Inflammatory macrophage treated with lipopolysaccharide for 4 hours (primary cell): ENCODE measurements at regions not wholly inside any gene's neighbourhood (a gene's known extent, or its start where the extent isn't known, plus 50 kb on each side); places are given as distances from the start of the nearest gene placed in this dataset.
"Not testable (repeated sequence)": the region's sequence is repeated elsewhere in the genome, so short reads cannot be mapped to it uniquely, and the experiment has no call there.

Experiments used
- DNase-seq: peaks from one replicate; pipeline ENCODE4 v3.0.0-alpha.2; 2020

- no peak for DNase-seq
These were observed 56.3 kb upstream of the NCKAP5 start for GRCh38 chr2:133624551-133624950.

- no peak for DNase-seq
These were observed 59.5 kb upstream of the NCKAP5 start for GRCh38 chr2:133627741-133628140.

GRCh38 chr2:133633309-133633708, 65.0 kb upstream of the NCKAP5 start:
- no peak for DNase-seq

- DNase-seq: no peak
These were observed 65.7 kb upstream of the NCKAP5 start for GRCh38 chr2:133633881-133634409.

- DNase-seq: no peak
These were observed 66.9 kb upstream of the NCKAP5 start for GRCh38 chr2:133635131-133635530.

- DNase-seq: no peak
These were observed 68.0 kb upstream of the NCKAP5 start for GRCh38 chr2:133636287-133636686.

GRCh38 chr2:133640103-133640502, 71.8 kb upstream of the NCKAP5 start:
- DNase-seq: no peak

GRCh38 chr2:133641497-133641896, 73.2 kb upstream of the NCKAP5 start:
- no peak for DNase-seq

GRCh38 chr2:133641942-133642725, 73.9 kb upstream of the NCKAP5 start:
- no peak for DNase-seq

GRCh38 chr2:133642791-133643191, 74.5 kb upstream of the NCKAP5 start:
- DNase-seq: no peak

GRCh38 chr2:133643863-133644262, 75.6 kb upstream of the NCKAP5 start:
- DNase-seq: no peak

- DNase-seq: no peak
These were observed 76.6 kb upstream of the NCKAP5 start for GRCh38 chr2:133644846-133645245.

- not testable (repeated sequence) for DNase-seq
These were observed 79.1 kb upstream of the NCKAP5 start for GRCh38 chr2:133647386-133647785.

GRCh38 chr2:133651861-133652260, 83.6 kb upstream of the NCKAP5 start:
- DNase-seq: no peak

- no peak for DNase-seq
These were observed 84.1 kb upstream of the NCKAP5 start for GRCh38 chr2:133652398-133652797.

- DNase-seq: no peak
These were observed 84.8 kb upstream of the NCKAP5 start for GRCh38 chr2:133653056-133653455.

- peak; percentile 13 for DNase-seq
These were observed 86.7 kb upstream of the NCKAP5 start for GRCh38 chr2:133654949-133655348.

- DNase-seq: no peak
These were observed 87.3 kb upstream of the NCKAP5 start for GRCh38 chr2:133655610-133656009.

- DNase-seq: no peak
These were observed 89.3 kb upstream of the NCKAP5 start for GRCh38 chr2:133657591-133657990.

GRCh38 chr2:133658020-133658903, 90.0 kb upstream of the NCKAP5 start:
- no peak for DNase-seq

GRCh38 chr2:133660510-133660909, 92.2 kb upstream of the NCKAP5 start:
- DNase-seq: no peak

- DNase-seq: no peak
These were observed 93.1 kb upstream of the NCKAP5 start for GRCh38 chr2:133661392-133661791.

GRCh38 chr2:133666621-133667020, 98.4 kb upstream of the NCKAP5 start:
- no peak for DNase-seq

- no peak for DNase-seq
These were observed 98.8 kb upstream of the NCKAP5 start for GRCh38 chr2:133667085-133667484.
